NCI-H82 (cell line): ENCODE measurements at regions not wholly inside any gene's neighbourhood (a gene's known extent, or its start where the extent isn't known, plus 50 kb on each side); places are given as distances from the start of the nearest gene placed in this dataset.
A peak's percentile ranks its signal among the peaks of the same experiment; 100 is the strongest.
"Not testable (repeated sequence)": the region's sequence is repeated elsewhere in the genome, so short reads cannot be mapped to it uniquely, and the experiment has no call there.

Experiments
- DNase-seq: peaks from one replicate; lab custom pipeline; 2025; lab: John Stamatoyannopoulos, UW

GRCh38 chr6:139883776-139884175 lies 509.3 kb upstream of the CITED2 start:
- no peak for DNase-seq

- no peak for DNase-seq
Observed at GRCh38 chr6:139882977-139883728, 508.7 kb upstream of the CITED2 start.

GRCh38 chr6:139882234-139882633 lies 507.8 kb upstream of the CITED2 start:
- peak; percentile 10 for DNase-seq

- peak; percentile 71 for DNase-seq
Observed at GRCh38 chr6:139881728-139882211, 507.3 kb upstream of the CITED2 start.

- DNase-seq: peak; percentile 81
Observed at GRCh38 chr6:139881236-139881635, 506.8 kb upstream of the CITED2 start.

- DNase-seq: no peak
Observed at GRCh38 chr6:139879823-139880356, 505.4 kb upstream of the CITED2 start.

GRCh38 chr6:139879241-139879640 lies 504.8 kb upstream of the CITED2 start:
- DNase-seq: not testable (repeated sequence)

GRCh38 chr6:139877828-139878405 lies 503.5 kb upstream of the CITED2 start:
- DNase-seq: no peak

- DNase-seq: no peak
Observed at GRCh38 chr6:139872665-139873064, 498.2 kb upstream of the CITED2 start.

- DNase-seq: no peak
Observed at GRCh38 chr6:139871803-139872510, 497.5 kb upstream of the CITED2 start.

GRCh38 chr6:139871165-139871710 lies 496.8 kb upstream of the CITED2 start:
- DNase-seq: no peak

- DNase-seq: no peak
Observed at GRCh38 chr6:139868576-139868975, 494.1 kb upstream of the CITED2 start.

- DNase-seq: no peak
Observed at GRCh38 chr6:139863964-139864363, 489.5 kb upstream of the CITED2 start.

- DNase-seq: no peak
Observed at GRCh38 chr6:139863346-139863745, 488.9 kb upstream of the CITED2 start.

- DNase-seq: no peak
Observed at GRCh38 chr6:139862311-139862710, 487.9 kb upstream of the CITED2 start.

- no peak for DNase-seq
Observed at GRCh38 chr6:139860203-139860602, 485.8 kb upstream of the CITED2 start.

- no peak for DNase-seq
Observed at GRCh38 chr6:139858429-139858828, 484.0 kb upstream of the CITED2 start.

- DNase-seq: no peak
Observed at GRCh38 chr6:139857143-139857542, 482.7 kb upstream of the CITED2 start.

GRCh38 chr6:139856562-139856961 lies 482.1 kb upstream of the CITED2 start:
- DNase-seq: no peak

GRCh38 chr6:139855671-139856311 lies 481.3 kb upstream of the CITED2 start:
- peak; percentile 14 for DNase-seq

GRCh38 chr6:139853302-139853992 lies 479.0 kb upstream of the CITED2 start:
- no peak for DNase-seq
